Stromal cell of bone marrow (primary cell): ENCODE measurements at regions not wholly inside any gene's neighbourhood (a gene's known extent, or its start where the extent isn't known, plus 50 kb on each side); places are given as distances from the start of the nearest gene placed in this dataset.

Experiments used
- DNase-seq: peaks from one replicate; pipeline ENCODE4 v3.0.0-alpha.2; 2012; ENCODE audit warnings: low read depth

GRCh38 chr12:74988156-74988555 lies 221.5 kb downstream of the KCNC2 start:
- DNase-seq = no peak
